Endothelial cell of umbilical vein (primary cell): ENCODE measurements at regions not wholly inside any gene's neighbourhood (a gene's known extent, or its start where the extent isn't known, plus 50 kb on each side); places are given as distances from the start of the nearest gene placed in this dataset.

Source experiments
- BruUV-seq: library from RNA; stranded (reverse); fragments of 400-500 nt; replicated peaks from 2 replicates; lab custom pipeline; 2021; lab: Mats Ljungman, UMichigan
- CTCF ChIA-PET: fragments of 300-600, 350-600 bp; sonication (Branson Sonifier 250); formaldehyde crosslinking; loops from one replicate; lab custom pipeline; 2021; ENCODE audit warnings: antibody characterized with exemption, inconsistent platforms; lab: Charles Lee
- POLR2A ChIA-PET: fragments of 300-600, 350-600 bp; sonication (Branson Sonifier 250); formaldehyde crosslinking; loops from one replicate; lab custom pipeline; 2021; ENCODE audit warnings: antibody characterized with exemption, inconsistent platforms; lab: Charles Lee
- DNase-seq: peaks from one replicate; pipeline ENCODE4 v3.0.0-alpha.2; 2011; ENCODE audit warnings: low read depth, low spot score
- FAIRE-seq: peaks from 2 replicates; lab custom pipeline; 2011; peaks lifted over from hg19 to GRCh38; lab: Jason Lieb, UNC
- H2AFZ ChIP-seq: 2 replicates; pipeline ENCODE4 v1.6.0; 2012; ENCODE audit warnings: low read depth, low read length, control low read depth, inconsistent platforms
- H3K27ac ChIP-seq: 2 replicates; pipeline ENCODE4 v1.5.1; 2011; ENCODE audit warnings: low read depth, mild to moderate bottlenecking, control low read depth, low read length, moderate library complexity; ENCODE audit not compliant: insufficient read depth
- H3K27me3 ChIP-seq, 2 experiments: 2 replicates each; pipeline versions ENCODE4 v1.6.0 to v1.6.1; 2011; ENCODE audit warnings: low read length in 2 of 2, mixed read lengths in 1 of 2; ENCODE audit not compliant: control insufficient read depth in 2 of 2, insufficient read depth in 2 of 2
- H3K36me3 ChIP-seq, 2 experiments: 2 replicates in 1 of 2; 3 replicates in 1 of 2; pipeline ENCODE4 v1.5.1; 2011; ENCODE audit warnings: low read length in 2 of 2, mild to moderate bottlenecking in 1 of 2, moderate library complexity in 1 of 2; ENCODE audit not compliant: control insufficient read depth in 2 of 2, insufficient read depth in 2 of 2; ENCODE audit errors: extremely low read depth in 1 of 2
- H3K4me1 ChIP-seq: 3 replicates; pipeline ENCODE4 v1.5.1; 2011; ENCODE audit warnings: mild to moderate bottlenecking, low read length; ENCODE audit not compliant: control insufficient read depth, insufficient read depth; ENCODE audit errors: extremely low read depth
- H3K4me2 ChIP-seq: 2 replicates; pipeline ENCODE4 v1.6.1; 2011; ENCODE audit warnings: low read length, control low read depth, mixed read lengths; ENCODE audit not compliant: insufficient read depth
- H3K4me3 ChIP-seq, 3 experiments: fragments of 200-600 bp in 1 of 3; sonication (generic), shearing (Covaris generic) in 1 of 3; replicated peaks in 1 of 3; 2 replicates each; pipeline ENCODE4 v1.5.1; 2011 to 2016; ENCODE audit warnings: control low read depth in 3 of 3, low read length in 3 of 3, mild to moderate bottlenecking in 2 of 3, inconsistent platforms in 1 of 3, low read depth in 1 of 3, moderate library complexity in 1 of 3; ENCODE audit not compliant: insufficient read depth in 1 of 3
- H3K79me2 ChIP-seq: 2 replicates; pipeline ENCODE4 v1.6.0; 2012; ENCODE audit warnings: low read length, inconsistent platforms; ENCODE audit not compliant: control insufficient read depth, insufficient read depth
- H3K9ac ChIP-seq: replicated peaks from 2 replicates; pipeline ENCODE3; 2011; ENCODE audit warnings: low read length, control low read depth; ENCODE audit not compliant: insufficient read depth; ENCODE audit errors: extremely low read depth
- H3K9me1 ChIP-seq: replicated peaks from 3 replicates; pipeline ENCODE4 v1.6.0; 2011; ENCODE audit warnings: mild to moderate bottlenecking, low read length; ENCODE audit not compliant: control insufficient read depth, insufficient read depth; ENCODE audit errors: extremely low read depth
- H3K9me3 ChIP-seq: replicated peaks from 2 replicates; pipeline ENCODE4 v1.5.1; 2012; ENCODE audit warnings: low read length, inconsistent platforms; ENCODE audit not compliant: control insufficient read depth, insufficient read depth
- H4K20me1 ChIP-seq: replicated peaks from 2 replicates; pipeline ENCODE3; 2011; ENCODE audit warnings: mild to moderate bottlenecking, low read length; ENCODE audit not compliant: control insufficient read depth, insufficient read depth; ENCODE audit errors: extremely low read depth
- CTCF ChIP-seq, 2 donors: IDR thresholded peaks; 1 replicate in 1 of 2; 2 replicates in 1 of 2; pipeline ENCODE4 v1.5.1; 2011; ENCODE audit warnings: low read length in 2 of 2, mild to moderate bottlenecking in 2 of 2, moderate library complexity in 2 of 2, control low read depth in 1 of 2, inconsistent platforms in 1 of 2, low read depth in 1 of 2; ENCODE audit not compliant: insufficient read depth in 1 of 2; ENCODE audit errors: extremely low read depth in 1 of 2
- FOS ChIP-seq: IDR thresholded peaks from 2 replicates; pipeline ENCODE4 v1.6.1; 2011; ENCODE audit warnings: mild to moderate bottlenecking, low read length, moderate library complexity, borderline replicate concordance; ENCODE audit not compliant: insufficient read depth
- GATA2 ChIP-seq: IDR thresholded peaks from 2 replicates; pipeline ENCODE4 v1.7.0; 2011; ENCODE audit warnings: low read depth, mild to moderate bottlenecking, moderate library complexity, mixed read lengths, low read length; ENCODE audit not compliant: insufficient read length, insufficient read depth
- MYC ChIP-seq: IDR thresholded peaks from one replicate; pipeline ENCODE4 v1.6.1; 2011; ENCODE audit warnings: mild to moderate bottlenecking, low read depth, low read length
- POLR2AphosphoS5 ChIP-seq: IDR thresholded peaks from 2 replicates; pipeline ENCODE4 v1.6.1; 2012; ENCODE audit warnings: low read depth, mild to moderate bottlenecking, control low read depth, low read length, moderate library complexity; ENCODE audit not compliant: insufficient read depth
- dilution Hi-C: fragments of 300-500 bp; cut with MboI; formaldehyde crosslinking; loops from one replicate; pipeline ENCODE4 v1.15.0; 2019; ENCODE audit warnings: low sequenced_read_pairs; ENCODE audit not compliant: extremely low pct_ligation_motif_present
- intact Hi-C: fragments of 100-400 bp; cut with micrococcal nuclease; formaldehyde crosslinking; loops from one replicate; pipeline ENCODE4 v1.10.0; 2022

- FAIRE-seq = no peak
- Histone ChIP-seq H3K4me3 (no peak overlapping the region), H3K9me1 (no peaks in the 10 kb centered on the region), H3K27ac (no peak overlapping the region), H2AFZ (no peak overlapping the region), H3K9me3 (no peaks in the 10 kb centered on the region), H3K79me2 (no peaks in the 10 kb centered on the region), H3K36me3 (no peaks in the 10 kb centered on the region), H3K9ac (no peak overlapping the region), H3K27me3 (peaks cover 0 to 5% of the 10 kb centered on the region in 2 experiments), H3K4me2 (no peak overlapping the region), H4K20me1 (no peaks in the 10 kb centered on the region), H3K4me1 (peaks cover 3% of the 10 kb centered on the region)
- no TSS peak for BruUV-seq
- POLR2A ChIA-PET = no interaction called here
- no peak for DNase-seq
- CTCF ChIA-PET = no interaction called here
- intact Hi-C loops = no loop called here
- dilution Hi-C loops = no loop called here
- TF ChIP-seq POLR2AphosphoS5 (no peak), CTCF (IDR thresholded peaks at IDR 0.05; ENCODE audit: extremely low read depth in 1 of 2, insufficient read depth in 1 of 2, low read depth in 1 of 2, low read length in 2 of 2) (no peak)
Measured at GRCh38 chr22:26849575-26849974, 192.2 kb downstream of the MIAT start.

GRCh38 chr22:26851125-26851524 lies 193.7 kb downstream of the MIAT start:
- no peak overlapping the region for H2AFZ ChIP-seq
- no peaks in the 10 kb centered on the region for H3K36me3 ChIP-seq
- no peaks in the 10 kb centered on the region for H3K4me1 ChIP-seq
- H3K27me3 ChIP-seq = peaks cover 2 to 5% of the 10 kb centered on the region in 2 experiments
- no peaks in the 10 kb centered on the region for H3K79me2 ChIP-seq
- no peak overlapping the region for H3K4me2 ChIP-seq
- dilution Hi-C loops (no loop called here), intact Hi-C loops (no loop called here)
- POLR2A ChIA-PET = no interaction called here
- H3K9me1 ChIP-seq = no peaks in the 10 kb centered on the region
- H4K20me1 ChIP-seq = no peaks in the 10 kb centered on the region
- no TSS peak for BruUV-seq
- no peak overlapping the region for H3K9ac ChIP-seq
- DNase-seq = no peak
- TF ChIP-seq POLR2AphosphoS5 = no peak
- TF ChIP-seq GATA2 = no peak
- TF ChIP-seq MYC = no peak
- no peak for TF ChIP-seq FOS
- CTCF ChIA-PET = interaction anchor here (0.6 kb wide), 1 partner anchor 966 kb away, joined by 5 read pairs; no protein-coding TSS in a partner anchor
- no peaks in the 10 kb centered on the region for H3K9me3 ChIP-seq
- no peak overlapping the region for H3K27ac ChIP-seq
- no peak for FAIRE-seq
- no peak overlapping the region for H3K4me3 ChIP-seq
